CD4-positive, alpha-beta T cell (primary cell): ENCODE measurements at regions not wholly inside any gene's neighbourhood (a gene's known extent, or its start where the extent isn't known, plus 50 kb on each side); places are given as distances from the start of the nearest gene placed in this dataset.

Experiments
- ATAC-seq: fragments of 200-7000 bp; cut with Tn5 transposase; one replicate; pipeline ENCODE4 v1.10.0; 2022; ENCODE audit warnings: mild to moderate bottlenecking; ENCODE audit not compliant: poor library complexity
- CTCF ChIA-PET: fragments of 350-600 bp; sonication (Branson Sonifier 250); formaldehyde crosslinking; loops from one replicate; lab custom pipeline; 2021; ENCODE audit warnings: antibody characterized with exemption, inconsistent platforms; lab: Charles Lee
- POLR2A ChIA-PET: fragments of 350-600 bp; sonication (Branson Sonifier 250); formaldehyde crosslinking; loops from one replicate; lab custom pipeline; 2021; ENCODE audit warnings: antibody characterized with exemption, inconsistent platforms; lab: Charles Lee
- DNase-seq, 14 experiments: peaks; one replicate each; pipeline ENCODE4 v3.0.0-alpha.2; 2013 to 2020; ENCODE audit warnings: mixed read lengths in 2 of 14
- H3K27ac ChIP-seq, 2 donors: one replicate each; pipeline versions ENCODE4 v1.5.1 to v1.7.0; 2013; ENCODE audit warnings: low read length in 2 of 2, low read depth in 1 of 2, mild to moderate bottlenecking in 1 of 2
- H3K27me3 ChIP-seq, 2 experiments: 1 replicate in 1 of 2; 2 replicates in 1 of 2; pipeline versions ENCODE4 v1.6.1 to v1.7.0; 2013; ENCODE audit warnings: low read length in 2 of 2, control low read depth in 1 of 2, mild to moderate bottlenecking in 1 of 2, moderate library complexity in 1 of 2; ENCODE audit not compliant: insufficient read depth in 2 of 2, control insufficient read depth in 1 of 2
- H3K36me3 ChIP-seq: one replicate; pipeline ENCODE4 v1.6.1; 2013; ENCODE audit warnings: low read length, control low read depth; ENCODE audit not compliant: insufficient read depth
- H3K4me1 ChIP-seq: one replicate; pipeline ENCODE4 v1.6.1; 2013; ENCODE audit warnings: low read length, control low read depth; ENCODE audit not compliant: insufficient read depth
- H3K4me3 ChIP-seq: one replicate; pipeline ENCODE4 v1.5.1; 2013; ENCODE audit warnings: mild to moderate bottlenecking, low read length, moderate library complexity
- H3K9me3 ChIP-seq, 2 experiments: 1 replicate in 1 of 2; 2 replicates in 1 of 2; pipeline versions ENCODE4 v1.6.1 to v1.7.0; 2013; ENCODE audit warnings: low read length in 2 of 2, mild to moderate bottlenecking in 2 of 2, control low read depth in 1 of 2, moderate library complexity in 1 of 2; ENCODE audit not compliant: control insufficient read depth in 1 of 2, insufficient read depth in 1 of 2
- H3K27ac Mint-ChIP-seq: one replicate; pipeline ENCODE4 v1.8.0; 2020; ENCODE audit warnings: mixed read lengths
- H3K27me3 Mint-ChIP-seq: one replicate; pipeline ENCODE4 v1.8.0; 2021; ENCODE audit warnings: mixed read lengths
- H3K36me3 Mint-ChIP-seq: one replicate; pipeline ENCODE4 v1.8.0; 2021; ENCODE audit warnings: low read depth, mixed read lengths
- H3K4me1 Mint-ChIP-seq: one replicate; pipeline ENCODE4 v1.8.0; 2021; ENCODE audit warnings: low read depth, mixed read lengths
- H3K4me3 Mint-ChIP-seq: one replicate; pipeline ENCODE4 v1.8.0; 2020; ENCODE audit warnings: mild to moderate bottlenecking, mixed read lengths
- H3K9me3 Mint-ChIP-seq: one replicate; pipeline ENCODE4 v1.8.0; 2020; ENCODE audit warnings: mixed read lengths
- CTCF ChIP-seq: fragments of 200-600 bp; IDR thresholded peaks from one replicate; pipeline ENCODE4 v1.8.0; 2022; ENCODE audit warnings: antibody characterized with exemption, mild to moderate bottlenecking
- intact Hi-C, 2 experiments: fragments of 100-400 bp; cut with DNase I in 1 of 2; cut with micrococcal nuclease in 1 of 2; formaldehyde crosslinking; loops; one replicate each; pipeline versions ENCODE4 v1.15.1 to v1.9.0; 2023 to 2025; cut with DNase I, micrococcal nuclease

DNA sequence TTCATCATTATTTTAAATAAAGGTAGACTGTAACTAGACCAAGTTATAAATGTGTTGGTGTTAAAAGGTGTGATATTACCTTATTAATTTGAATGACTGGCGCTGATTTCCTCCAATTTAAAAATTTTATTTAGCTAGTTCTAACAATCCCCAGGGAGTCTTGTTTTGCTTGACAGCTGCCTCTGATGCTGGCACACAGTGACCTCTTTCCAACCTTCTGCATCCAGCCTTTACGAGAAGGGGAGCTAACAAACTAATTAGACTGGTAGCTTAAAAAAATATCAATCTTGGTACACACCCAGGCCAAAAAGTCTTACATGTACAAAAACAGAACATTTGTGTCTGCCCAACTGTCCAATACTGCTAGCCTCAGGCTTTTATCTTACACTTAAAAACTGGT lies 51.8 kb upstream of the ENPEP start:
- no peak overlapping the region for H3K27ac Mint-ChIP-seq
- intact Hi-C loops, result no loop called here
- no peak overlapping the region for H3K4me3 Mint-ChIP-seq
- POLR2A ChIA-PET, result no interaction called here
- H3K9me3 Mint-ChIP-seq, result peaks cover 2% of the 10 kb centered on the region
- Histone ChIP-seq H3K36me3 (no peaks in the 10 kb centered on the region), H3K4me1 (no peaks in the 10 kb centered on the region), H3K27ac (no peak overlapping the region), H3K4me3 (no peak overlapping the region), H3K27me3 (no peaks in the 10 kb centered on the region), H3K9me3 (peaks cover 0 to 7% of the 10 kb centered on the region in 2 experiments)
- TF ChIP-seq CTCF, result no peak
- peaks cover under 1% of the 10 kb centered on the region for H3K27me3 Mint-ChIP-seq
- DNase-seq (no peak), ATAC-seq (no peak)
- no peaks in the 10 kb centered on the region for H3K4me1 Mint-ChIP-seq
- no peaks in the 10 kb centered on the region for H3K36me3 Mint-ChIP-seq
- CTCF ChIA-PET, result no interaction called here

- Histone ChIP-seq H3K4me1 (no peaks in the 10 kb centered on the region), H3K27ac (no peak overlapping the region), H3K9me3 (peaks cover 0 to 13% of the 10 kb centered on the region in 2 experiments), H3K27me3 (peaks cover 0 to 2% of the 10 kb centered on the region in 2 experiments), H3K36me3 (no peaks in the 10 kb centered on the region), H3K4me3 (no peak overlapping the region)
- Mint-ChIP-seq H3K27me3 (peaks cover 18% of the 10 kb centered on the region), H3K36me3 (no peaks in the 10 kb centered on the region), H3K4me3 (no peak overlapping the region), H3K9me3 (no peaks in the 10 kb centered on the region), H3K4me1 (no peaks in the 10 kb centered on the region), H3K27ac (no peak overlapping the region)
- intact Hi-C loops, result no loop called here
- ATAC-seq, result no peak
- CTCF ChIA-PET, result no interaction called here
- no peak for DNase-seq
- POLR2A ChIA-PET, result no interaction called here
- TF ChIP-seq CTCF, result no peak
These were observed 57.3 kb upstream of the ENPEP start for GRCh38 chr4:110418641-110419040.

DNA sequence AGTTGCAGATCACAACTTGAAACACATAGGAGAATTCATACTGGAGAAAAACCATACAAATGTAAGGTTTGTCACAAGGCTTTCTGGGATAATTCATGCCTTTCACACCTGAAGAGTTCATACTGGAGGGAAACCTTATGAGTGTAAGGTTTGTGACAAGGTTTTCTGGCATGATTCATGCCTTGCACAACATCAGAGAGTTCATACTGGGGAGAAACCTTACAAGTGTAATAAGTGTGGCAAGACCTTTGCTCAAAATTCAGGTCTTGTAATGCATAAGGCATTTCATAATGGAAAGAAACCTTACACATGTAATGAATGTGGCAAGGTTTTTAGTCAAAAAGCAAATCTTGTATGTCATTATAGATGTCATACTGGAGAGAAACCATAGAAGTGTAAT lies 58.8 kb upstream of the ENPEP start:
- ChIA-PET CTCF (no interaction called here), POLR2A (no interaction called here)
- no peak overlapping the region for H3K4me3 Mint-ChIP-seq
- ATAC-seq (no peak), DNase-seq (no peak)
- peaks cover 32% of the 10 kb centered on the region for H3K27me3 Mint-ChIP-seq
- Histone ChIP-seq H3K4me3 (no peak overlapping the region), H3K9me3 (peaks cover 0 to 13% of the 10 kb centered on the region in 2 experiments), H3K27ac (no peak overlapping the region), H3K36me3 (no peaks in the 10 kb centered on the region), H3K27me3 (peaks cover 0 to 2% of the 10 kb centered on the region in 2 experiments), H3K4me1 (no peaks in the 10 kb centered on the region)
- H3K9me3 Mint-ChIP-seq, result no peaks in the 10 kb centered on the region
- H3K4me1 Mint-ChIP-seq, result no peaks in the 10 kb centered on the region
- intact Hi-C loops, result no loop called here
- no peaks in the 10 kb centered on the region for H3K36me3 Mint-ChIP-seq
- no peak overlapping the region for H3K27ac Mint-ChIP-seq
- TF ChIP-seq CTCF, result no peak
